IMR-90 (cell line): ENCODE measurements at regions not wholly inside any gene's neighbourhood (a gene's known extent, or its start where the extent isn't known, plus 50 kb on each side); places are given as distances from the start of the nearest gene placed in this dataset.

Experiments used
- ATAC-seq: fragments of 200-7000 bp; cut with Tn5 transposase; 2 replicates; pipeline ENCODE4 v1.9.1; 2020; ENCODE audit warnings: low read depth, mild to moderate bottlenecking, moderate library complexity
- BruUV-seq: library from RNA; stranded (reverse); fragments of 400-500 nt; replicated peaks from 2 replicates; lab custom pipeline; 2021; lab: Mats Ljungman, UMichigan
- CTCF ChIA-PET: fragments of 300-600 bp; formaldehyde crosslinking; extraction: SDS; loops from one replicate; lab custom pipeline; 2021; ENCODE audit warnings: antibody characterized with exemption; lab: Yijun Ruan, JAX
- POLR2A ChIA-PET: fragments of 300-600 bp; sonication (Branson Sonifier 250); formaldehyde crosslinking; loops from one replicate; lab custom pipeline; 2022; ENCODE audit warnings: antibody characterized with exemption; ENCODE audit not compliant: unreplicated experiment; lab: Charles Lee
- DNase-seq: peaks from one replicate; pipeline ENCODE4 v3.0.0; 2013
- H2AFZ ChIP-seq: replicated peaks from 2 replicates; pipeline ENCODE3; 2013; ENCODE audit warnings: low read length, mild to moderate bottlenecking; ENCODE audit not compliant: poor library complexity
- H2AK5ac ChIP-seq: 2 replicates; pipeline ENCODE4 v1.6.1; 2013; ENCODE audit warnings: low read depth, low read length, inconsistent platforms
- H2AK9ac ChIP-seq: replicated peaks from 2 replicates; pipeline ENCODE3; 2013; ENCODE audit warnings: mild to moderate bottlenecking, low read depth, low read length, moderate library complexity; ENCODE audit not compliant: poor library complexity
- H2BK120ac ChIP-seq: 2 replicates; pipeline ENCODE4 v1.6.1; 2013; ENCODE audit warnings: low read depth, low read length, inconsistent platforms
- H2BK15ac ChIP-seq: 3 replicates; pipeline ENCODE4 v1.6.1; 2013; ENCODE audit warnings: low read depth, low read length, inconsistent platforms
- H2BK20ac ChIP-seq: 2 replicates; pipeline ENCODE4 v1.6.1; 2013; ENCODE audit warnings: low read depth, mild to moderate bottlenecking, inconsistent platforms, low read length, moderate library complexity
- H2BK5ac ChIP-seq: 2 replicates; pipeline ENCODE4 v1.6.1; 2013; ENCODE audit warnings: mild to moderate bottlenecking, low read depth, low read length, inconsistent platforms; ENCODE audit not compliant: poor library complexity, severe bottlenecking
- H3K14ac ChIP-seq: replicated peaks from 2 replicates; pipeline ENCODE4 v1.6.1; 2013; ENCODE audit warnings: low read depth, low read length, inconsistent platforms
- H3K18ac ChIP-seq: 2 replicates; pipeline ENCODE4 v1.6.1; 2013; ENCODE audit warnings: low read depth, low read length, control low read depth
- H3K23ac ChIP-seq: 2 replicates; pipeline ENCODE4 v1.6.1; 2013; ENCODE audit warnings: low read depth, low read length, inconsistent platforms
- H3K27ac ChIP-seq: 2 replicates; pipeline ENCODE4 v1.5.1; 2013; ENCODE audit warnings: mild to moderate bottlenecking, control low read depth, low read length; ENCODE audit not compliant: insufficient read depth
- H3K27me3 ChIP-seq: 2 replicates; pipeline ENCODE4 v1.6.1; 2013; ENCODE audit warnings: low read length; ENCODE audit not compliant: control insufficient read depth, insufficient read depth
- H3K36me3 ChIP-seq: 2 replicates; pipeline ENCODE4 v1.6.1; 2013; ENCODE audit warnings: low read length, mixed read lengths; ENCODE audit not compliant: control insufficient read depth, insufficient read depth
- H3K4ac ChIP-seq: 2 replicates; pipeline ENCODE4 v1.6.1; 2013; ENCODE audit warnings: low read depth, low read length, inconsistent platforms
- H3K4me1 ChIP-seq: 2 replicates; pipeline ENCODE4 v1.6.1; 2013; ENCODE audit warnings: low read length, mixed read lengths; ENCODE audit not compliant: control insufficient read depth, insufficient read depth
- H3K4me2 ChIP-seq: 2 replicates; pipeline ENCODE4 v1.6.1; 2013; ENCODE audit warnings: low read depth, mild to moderate bottlenecking, control low read depth, low read length, moderate library complexity
- H3K4me3 ChIP-seq: 2 replicates; pipeline ENCODE4 v1.5.1; 2013; ENCODE audit warnings: low read depth, mild to moderate bottlenecking, control low read depth, low read length, moderate library complexity; ENCODE audit not compliant: insufficient read depth
- H3K56ac ChIP-seq: 2 replicates; pipeline ENCODE4 v1.6.1; 2013; ENCODE audit warnings: low read length, inconsistent platforms; ENCODE audit not compliant: insufficient read depth; ENCODE audit errors: extremely low read depth
- H3K79me1 ChIP-seq, 2 experiments: 2 replicates each; pipeline ENCODE4 v1.6.1; 2013; ENCODE audit warnings: low read length in 2 of 2, inconsistent platforms in 1 of 2, low read depth in 1 of 2
- H3K9ac ChIP-seq: 2 replicates; pipeline ENCODE4 v1.6.1; 2013; ENCODE audit warnings: low read depth, low read length, control low read depth
- H3K9me1 ChIP-seq: 2 replicates; pipeline ENCODE4 v1.6.1; 2013; ENCODE audit warnings: low read length, inconsistent platforms; ENCODE audit not compliant: insufficient read depth
- H3K9me3 ChIP-seq: 2 replicates; pipeline ENCODE4 v1.6.1; 2013; ENCODE audit warnings: low read length; ENCODE audit not compliant: control insufficient read depth, insufficient read depth
- H4K20me1 ChIP-seq: 2 replicates; pipeline ENCODE4 v1.6.1; 2013; ENCODE audit warnings: low read length, inconsistent platforms; ENCODE audit not compliant: insufficient read depth
- H4K5ac ChIP-seq: 2 replicates; pipeline ENCODE4 v1.6.1; 2013; ENCODE audit warnings: mild to moderate bottlenecking, low read depth, low read length, control low read depth
- H4K8ac ChIP-seq, 2 experiments: 2 replicates each; pipeline ENCODE4 v1.6.1; 2013; ENCODE audit warnings: low read depth in 2 of 2, low read length in 2 of 2, control low read depth in 1 of 2, inconsistent platforms in 1 of 2
- H4K91ac ChIP-seq: 2 replicates; pipeline ENCODE4 v1.6.1; 2013; ENCODE audit warnings: low read depth, low read length, inconsistent platforms; ENCODE audit not compliant: insufficient read depth
- CEBPB ChIP-seq: IDR thresholded peaks from 2 replicates; pipeline ENCODE4 v1.6.1; 2012; ENCODE audit warnings: low read depth, low read length, improper control_type of control experiment
- CHD1 ChIP-seq: IDR thresholded peaks from 2 replicates; pipeline ENCODE4 v1.6.1; 2012; ENCODE audit warnings: low read depth, low read length, improper control_type of control experiment
- MXI1 ChIP-seq: IDR thresholded peaks from 2 replicates; pipeline ENCODE4 v1.6.1; 2012; ENCODE audit warnings: low read depth, mild to moderate bottlenecking, low read length, moderate library complexity, borderline replicate concordance
- RCOR1 ChIP-seq: IDR thresholded peaks from 2 replicates; pipeline ENCODE4 v1.6.1; 2012; ENCODE audit warnings: mild to moderate bottlenecking, low read length, improper control_type of control experiment; ENCODE audit not compliant: insufficient replicate concordance
- SMC3 ChIP-seq: fragments of 150-350 bp; IDR thresholded peaks from 2 replicates; pipeline ENCODE4 v1.6.1; 2016; ENCODE audit warnings: low read depth, mild to moderate bottlenecking, antibody characterized with exemption, low read length, moderate library complexity
- WGBS, 2 experiments: methylation state at CpG; one replicate each; pipeline versions ENCODE4 v1.1.5 to v1.1.7; 2013; ENCODE audit warnings: missing lambda C conversion rate in 2 of 2; ENCODE audit not compliant: insufficient read length in 1 of 2; ENCODE audit errors: extremely low coverage in 2 of 2; 5-methylcytosine and 5-hydroxymethylcytosine counted together
- dilution Hi-C: fragments of 300-500 bp; cut with HindIII; formaldehyde crosslinking; loops from one replicate; pipeline ENCODE4 v1.14.3; 2018; ENCODE audit warnings: low sequenced_read_pairs; ENCODE audit not compliant: unreplicated experiment
- in situ Hi-C: fragments of 300-500 bp; cut with MboI; formaldehyde crosslinking; loops from 3 replicates; pipeline ENCODE4 v1.14.3; 2019; ENCODE audit warnings: low sequenced_read_pairs, inconsistent platforms, mixed read lengths
- intact Hi-C: fragments of 100-400 bp; cut with micrococcal nuclease; formaldehyde crosslinking; loops from 2 replicates; pipeline ENCODE4 v1.10.0; 2022
- TF ChIP-seq, protein P1 (sequence below): conservative IDR thresholded peaks from 2 replicates; pipeline ENCODE4 v1.5.1; 2012; ENCODE audit warnings: mild to moderate bottlenecking, low read depth, low read length, improper control_type of control experiment

DNA sequence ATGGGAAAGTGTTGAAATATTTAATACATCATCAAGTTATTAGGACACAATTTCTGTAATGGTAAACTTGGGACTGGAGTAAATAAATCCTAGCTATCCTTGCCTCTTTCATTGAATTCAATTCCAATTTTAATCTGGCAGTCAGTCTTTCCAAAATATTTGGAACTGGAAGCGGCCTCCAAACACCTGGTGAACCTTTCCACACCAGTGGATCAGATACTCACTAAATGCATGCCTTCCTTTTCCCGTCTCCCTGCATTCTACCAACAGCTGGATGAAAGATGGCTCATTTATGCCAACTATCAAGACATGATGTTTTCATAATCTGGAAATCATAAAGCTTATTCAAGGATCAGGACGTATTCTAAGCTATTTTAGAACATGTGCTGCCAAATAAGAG is 488.2 kb upstream of the SPHKAP start:
- WGBS, 2 experiments, result 50% methylated on average over 1 of the region's 3 CpGs; no CpG with 5 or more reads in 1 of the 2 experiments
- CTCF ChIA-PET, result no interaction called here
- no peak for DNase-seq

More for the DNA sequence above, 488.2 kb upstream of the SPHKAP start:
- Histone ChIP-seq H3K4ac (no peak overlapping the region), H3K23ac (no peak overlapping the region), H3K4me1 (no peaks in the 10 kb centered on the region; the same call in 1 of the 2 replicates), H3K9ac (no peak overlapping the region), H3K9me3 (0 out of 2 replicates have a peak, but pooled peaks cover 1% of the 10 kb centered on the region), H3K14ac (no peak overlapping the region), H4K91ac (no peak overlapping the region), H3K18ac (no peak overlapping the region), H2BK15ac (no peak overlapping the region), H4K5ac (no peak overlapping the region), H3K27ac (no peak overlapping the region), H2BK5ac (no peak overlapping the region), H3K4me2 (no peak overlapping the region), H2AK9ac (no peak overlapping the region), H3K36me3 (no peaks in the 10 kb centered on the region), H2BK20ac (no peak overlapping the region), H3K9me1 (no peaks in the 10 kb centered on the region), H3K4me3 (no peak overlapping the region), H2AFZ (no peak overlapping the region), H4K8ac (no peak overlapping the region), H4K20me1 (no peaks in the 10 kb centered on the region), H3K56ac (no peak overlapping the region), H2AK5ac (no peak overlapping the region), H3K79me1 (no peaks in the 10 kb centered on the region), H2BK120ac (no peak overlapping the region), H3K27me3 (no peaks in the 10 kb centered on the region)
- BruUV-seq, result no TSS peak
- no peak for ATAC-seq
- TF ChIP-seq RCOR1 (no peak), CHD1 (no peak), CEBPB (no peak), MXI1 (no peak), SMC3 (no peak)
- TF ChIP-seq, protein P1, sequence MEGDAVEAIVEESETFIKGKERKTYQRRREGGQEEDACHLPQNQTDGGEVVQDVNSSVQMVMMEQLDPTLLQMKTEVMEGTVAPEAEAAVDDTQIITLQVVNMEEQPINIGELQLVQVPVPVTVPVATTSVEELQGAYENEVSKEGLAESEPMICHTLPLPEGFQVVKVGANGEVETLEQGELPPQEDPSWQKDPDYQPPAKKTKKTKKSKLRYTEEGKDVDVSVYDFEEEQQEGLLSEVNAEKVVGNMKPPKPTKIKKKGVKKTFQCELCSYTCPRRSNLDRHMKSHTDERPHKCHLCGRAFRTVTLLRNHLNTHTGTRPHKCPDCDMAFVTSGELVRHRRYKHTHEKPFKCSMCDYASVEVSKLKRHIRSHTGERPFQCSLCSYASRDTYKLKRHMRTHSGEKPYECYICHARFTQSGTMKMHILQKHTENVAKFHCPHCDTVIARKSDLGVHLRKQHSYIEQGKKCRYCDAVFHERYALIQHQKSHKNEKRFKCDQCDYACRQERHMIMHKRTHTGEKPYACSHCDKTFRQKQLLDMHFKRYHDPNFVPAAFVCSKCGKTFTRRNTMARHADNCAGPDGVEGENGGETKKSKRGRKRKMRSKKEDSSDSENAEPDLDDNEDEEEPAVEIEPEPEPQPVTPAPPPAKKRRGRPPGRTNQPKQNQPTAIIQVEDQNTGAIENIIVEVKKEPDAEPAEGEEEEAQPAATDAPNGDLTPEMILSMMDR, result no peak
- intact Hi-C loops, result no loop called here
- in situ Hi-C loops, result loop anchor here (25.0 kb wide), 1 partner anchor 782 kb away; no protein-coding TSS in a partner anchor
- POLR2A ChIA-PET, result no interaction called here
- dilution Hi-C loops, result no loop called here
